ENCODE measurements at regions not wholly inside any gene's neighbourhood (a gene's known extent, or its start where the extent isn't known, plus 50 kb on each side); places are given as distances from the start of the nearest gene placed in this dataset.

DNA sequence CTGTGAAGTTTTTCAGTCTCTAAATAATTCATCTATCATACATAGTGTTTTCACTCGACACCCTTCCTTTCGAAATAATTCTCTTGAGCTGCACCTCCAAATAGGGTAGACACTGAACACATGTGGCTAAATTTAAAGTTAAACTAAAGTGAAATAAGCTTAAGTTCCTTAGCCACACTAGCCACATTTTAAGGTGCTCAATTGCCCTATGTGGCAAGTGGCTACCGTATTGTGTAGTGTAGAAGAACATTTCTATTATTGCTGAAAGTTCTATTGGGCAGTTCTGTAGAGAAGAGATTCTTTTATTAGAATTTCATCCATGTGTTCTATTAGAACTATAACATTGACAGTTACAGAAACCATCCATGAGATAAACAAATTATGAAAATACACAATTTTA lies 107.0 kb upstream of the CTSO start:
- no peaks in the 10 kb centered on the region for H3K27me3 ChIP-seq (ENCODE audit: low read length)
- no peak overlapping the region for H3K9ac ChIP-seq (ENCODE audit: low read length)
- no peaks in the 10 kb centered on the region for H3K9me2 ChIP-seq (replicated peaks; ENCODE audit: insufficient read depth, low read length)
- H3K36me3 ChIP-seq (ENCODE audit: low read length): no peaks in the 10 kb centered on the region
- no peaks in the 10 kb centered on the region for H3K79me2 ChIP-seq (ENCODE audit: insufficient read depth, low read length)
- no peak overlapping the region for H3K4me2 ChIP-seq (ENCODE audit: low read depth, low read length, poor library complexity, severe bottlenecking)
- H3K4me3 ChIP-seq (ENCODE audit: insufficient read depth, low read length, poor library complexity, severe bottlenecking): no peak overlapping the region
- H3F3A ChIP-seq (ENCODE audit: insufficient read depth): no peaks in the 10 kb centered on the region
- H3K27ac ChIP-seq (ENCODE audit: low read depth, low read length): no peak overlapping the region
- H3K9me3 ChIP-seq (ENCODE audit: insufficient read depth, low read length): no peaks in the 10 kb centered on the region
- H4K20me1 ChIP-seq (ENCODE audit: low read depth, low read length): no peaks in the 10 kb centered on the region
- TF ChIP-seq, protein P1, sequence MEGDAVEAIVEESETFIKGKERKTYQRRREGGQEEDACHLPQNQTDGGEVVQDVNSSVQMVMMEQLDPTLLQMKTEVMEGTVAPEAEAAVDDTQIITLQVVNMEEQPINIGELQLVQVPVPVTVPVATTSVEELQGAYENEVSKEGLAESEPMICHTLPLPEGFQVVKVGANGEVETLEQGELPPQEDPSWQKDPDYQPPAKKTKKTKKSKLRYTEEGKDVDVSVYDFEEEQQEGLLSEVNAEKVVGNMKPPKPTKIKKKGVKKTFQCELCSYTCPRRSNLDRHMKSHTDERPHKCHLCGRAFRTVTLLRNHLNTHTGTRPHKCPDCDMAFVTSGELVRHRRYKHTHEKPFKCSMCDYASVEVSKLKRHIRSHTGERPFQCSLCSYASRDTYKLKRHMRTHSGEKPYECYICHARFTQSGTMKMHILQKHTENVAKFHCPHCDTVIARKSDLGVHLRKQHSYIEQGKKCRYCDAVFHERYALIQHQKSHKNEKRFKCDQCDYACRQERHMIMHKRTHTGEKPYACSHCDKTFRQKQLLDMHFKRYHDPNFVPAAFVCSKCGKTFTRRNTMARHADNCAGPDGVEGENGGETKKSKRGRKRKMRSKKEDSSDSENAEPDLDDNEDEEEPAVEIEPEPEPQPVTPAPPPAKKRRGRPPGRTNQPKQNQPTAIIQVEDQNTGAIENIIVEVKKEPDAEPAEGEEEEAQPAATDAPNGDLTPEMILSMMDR (IDR thresholded peaks at IDR 0.05; ENCODE audit: insufficient read depth, low read length, poor library complexity, severe bottlenecking): no peak
- H2AFZ ChIP-seq (ENCODE audit: low read depth, low read length, severe bottlenecking): no peak overlapping the region

DNA sequence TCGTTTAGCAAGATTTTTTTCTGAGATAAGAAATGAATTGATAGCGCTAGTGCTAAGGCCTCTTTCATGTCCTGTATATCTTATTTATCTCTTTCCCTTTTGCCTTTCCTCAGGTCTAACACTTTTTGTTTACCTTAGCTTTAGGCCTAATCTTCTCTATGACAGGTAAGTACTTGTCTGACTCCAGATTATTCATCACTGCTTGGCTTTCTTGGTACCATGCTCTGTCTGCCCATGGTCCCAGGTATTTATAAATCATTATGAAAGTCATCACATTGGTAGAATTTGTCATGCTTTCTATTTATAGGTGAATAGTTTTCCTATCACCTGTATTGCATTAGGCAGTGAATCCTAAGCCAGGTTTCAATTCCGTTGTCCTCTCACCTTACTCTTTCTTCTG lies 99.5 kb upstream of the CTSO start:
- Histone ChIP-seq H3K27ac (ENCODE audit: low read depth, low read length) (no peak overlapping the region), H2AFZ (ENCODE audit: low read depth, low read length, severe bottlenecking) (no peak overlapping the region), H3K27me3 (ENCODE audit: low read length) (no peaks in the 10 kb centered on the region), H3K79me2 (ENCODE audit: insufficient read depth, low read length) (no peaks in the 10 kb centered on the region), H3K4me2 (ENCODE audit: low read depth, low read length, poor library complexity, severe bottlenecking) (no peak overlapping the region), H3K36me3 (ENCODE audit: low read length) (no peaks in the 10 kb centered on the region), H3K9ac (ENCODE audit: low read length) (no peak overlapping the region), H3F3A (ENCODE audit: insufficient read depth) (no peaks in the 10 kb centered on the region), H3K4me3 (ENCODE audit: insufficient read depth, low read length, poor library complexity, severe bottlenecking) (no peak overlapping the region), H3K9me3 (ENCODE audit: insufficient read depth, low read length) (no peaks in the 10 kb centered on the region), H4K20me1 (ENCODE audit: low read depth, low read length) (no peaks in the 10 kb centered on the region; the same call in 1 of the 2 replicates), H3K9me2 (replicated peaks; ENCODE audit: insufficient read depth, low read length) (no peaks in the 10 kb centered on the region)
- TF ChIP-seq, protein P1 (IDR thresholded peaks at IDR 0.05; ENCODE audit: insufficient read depth, low read length, poor library complexity, severe bottlenecking): no peak
- TF ChIP-seq EZH2phosphoT487 (conservative IDR thresholded peaks at IDR 0.05; ENCODE audit: low read length): no peak

DNA sequence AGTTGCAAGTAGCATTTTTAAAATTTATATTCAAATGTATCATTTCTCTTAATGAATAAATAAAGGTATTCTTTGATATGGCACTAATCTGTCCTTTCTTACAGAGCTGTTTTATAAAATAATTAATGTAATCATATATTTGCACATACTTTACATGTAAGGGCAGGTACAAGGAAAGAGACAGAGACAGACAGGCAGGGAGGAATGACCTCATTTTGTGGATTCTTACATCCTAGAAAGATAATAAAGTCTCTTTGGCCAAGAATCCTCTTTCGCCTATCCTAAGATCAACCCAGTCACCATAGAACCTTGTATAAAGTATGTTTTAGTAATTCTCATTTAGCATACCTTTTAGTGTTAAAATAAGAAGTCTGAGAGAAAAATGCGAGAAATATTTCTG lies 98.5 kb upstream of the CTSO start:
- TF ChIP-seq EZH2phosphoT487 (conservative IDR thresholded peaks at IDR 0.05; ENCODE audit: low read length): no peak
- H2AFZ ChIP-seq (ENCODE audit: low read depth, low read length, severe bottlenecking): no peak overlapping the region
- H3K4me3 ChIP-seq (ENCODE audit: insufficient read depth, low read length, poor library complexity, severe bottlenecking): no peak overlapping the region
- no peaks in the 10 kb centered on the region for H3K9me3 ChIP-seq (ENCODE audit: insufficient read depth, low read length)
- H3K9ac ChIP-seq (ENCODE audit: low read length): no peak overlapping the region
- H3F3A ChIP-seq (ENCODE audit: insufficient read depth): no peaks in the 10 kb centered on the region
- no peak overlapping the region for H3K27ac ChIP-seq (ENCODE audit: low read depth, low read length)
- no peaks in the 10 kb centered on the region for H3K9me2 ChIP-seq (replicated peaks; ENCODE audit: insufficient read depth, low read length)
- H3K4me2 ChIP-seq (ENCODE audit: low read depth, low read length, poor library complexity, severe bottlenecking): no peak overlapping the region
- no peaks in the 10 kb centered on the region for H3K27me3 ChIP-seq (ENCODE audit: low read length)
- H4K20me1 ChIP-seq (ENCODE audit: low read depth, low read length): no peaks in the 10 kb centered on the region; the same call in 1 of the 2 replicates
- H3K79me2 ChIP-seq (ENCODE audit: insufficient read depth, low read length): no peaks in the 10 kb centered on the region
- no peaks in the 10 kb centered on the region for H3K36me3 ChIP-seq (ENCODE audit: low read length)

DNA sequence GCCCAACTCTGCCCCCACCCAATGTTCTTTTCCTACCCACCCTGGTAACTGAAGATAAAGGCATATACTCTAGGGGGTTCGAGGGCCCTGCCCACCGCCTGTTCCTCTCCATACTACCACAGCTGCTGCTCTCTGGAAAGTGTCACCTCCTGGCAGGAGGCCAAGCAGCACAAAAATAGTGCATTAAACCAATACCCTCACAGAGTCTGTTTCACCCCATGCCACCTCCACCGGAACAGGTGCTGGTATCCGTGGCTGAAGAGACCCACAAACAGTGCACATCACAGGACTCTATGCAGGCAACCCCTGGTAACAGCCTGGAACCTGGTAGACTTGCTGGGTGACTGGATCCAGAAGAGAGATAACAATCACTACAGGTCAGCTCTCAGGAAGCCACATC lies 85.1 kb upstream of the CTSO start:
- Histone ChIP-seq H3K27ac (ENCODE audit: low read depth, low read length) (no peak overlapping the region), H3K79me2 (ENCODE audit: insufficient read depth, low read length) (no peaks in the 10 kb centered on the region), H3K36me3 (ENCODE audit: low read length) (no peaks in the 10 kb centered on the region), H2AFZ (ENCODE audit: low read depth, low read length, severe bottlenecking) (no peak overlapping the region), H3F3A (ENCODE audit: insufficient read depth) (no peaks in the 10 kb centered on the region), H3K9me3 (ENCODE audit: insufficient read depth, low read length) (no peaks in the 10 kb centered on the region), H3K27me3 (ENCODE audit: low read length) (no peaks in the 10 kb centered on the region), H3K4me3 (ENCODE audit: insufficient read depth, low read length, poor library complexity, severe bottlenecking) (no peak overlapping the region), H4K20me1 (ENCODE audit: low read depth, low read length) (no peaks in the 10 kb centered on the region), H3K9ac (ENCODE audit: low read length) (no peak overlapping the region), H3K4me2 (ENCODE audit: low read depth, low read length, poor library complexity, severe bottlenecking) (no peak overlapping the region), H3K9me2 (replicated peaks; ENCODE audit: insufficient read depth, low read length) (no peaks in the 10 kb centered on the region)
- TF ChIP-seq, protein P1 (IDR thresholded peaks at IDR 0.05; ENCODE audit: insufficient read depth, low read length, poor library complexity, severe bottlenecking): no peak
- TF ChIP-seq EZH2phosphoT487 (conservative IDR thresholded peaks at IDR 0.05; ENCODE audit: low read length): no peak
